Dermis microvascular lymphatic vessel endothelial cell (primary cell): ENCODE measurements at regions not wholly inside any gene's neighbourhood (a gene's known extent, or its start where the extent isn't known, plus 50 kb on each side); places are given as distances from the start of the nearest gene placed in this dataset.
"Not testable (repeated sequence)": the region's sequence is repeated elsewhere in the genome, so short reads cannot be mapped to it uniquely, and the experiment has no call there.

Experiments used
- DNase-seq, 2 donors: peaks; one replicate each; pipeline versions ENCODE4 v3.0.0 to v3.0.0-alpha.2; 2010; ENCODE audit warnings: low read depth in 2 of 2

- no peak for DNase-seq
Observed at GRCh38 chr11:127971448-127971847, 615.9 kb downstream of the ETS1 start.

GRCh38 chr11:127966821-127967220 lies 620.5 kb downstream of the ETS1 start:
- no peak for DNase-seq

- DNase-seq, result no peak
Observed at GRCh38 chr11:127965939-127966668, 621.3 kb downstream of the ETS1 start.

GRCh38 chr11:127962416-127962815 lies 624.9 kb downstream of the ETS1 start:
- no peak for DNase-seq

- no peak for DNase-seq
Observed at GRCh38 chr11:127950162-127950561, 637.2 kb downstream of the ETS1 start.

- DNase-seq, result no peak
Observed at GRCh38 chr11:127943763-127944162, 643.6 kb downstream of the ETS1 start.

- no peak for DNase-seq
Observed at GRCh38 chr11:127943152-127943551, 644.2 kb downstream of the ETS1 start.

GRCh38 chr11:127941554-127941953 lies 645.8 kb downstream of the ETS1 start:
- not testable (repeated sequence) for DNase-seq

DNA sequence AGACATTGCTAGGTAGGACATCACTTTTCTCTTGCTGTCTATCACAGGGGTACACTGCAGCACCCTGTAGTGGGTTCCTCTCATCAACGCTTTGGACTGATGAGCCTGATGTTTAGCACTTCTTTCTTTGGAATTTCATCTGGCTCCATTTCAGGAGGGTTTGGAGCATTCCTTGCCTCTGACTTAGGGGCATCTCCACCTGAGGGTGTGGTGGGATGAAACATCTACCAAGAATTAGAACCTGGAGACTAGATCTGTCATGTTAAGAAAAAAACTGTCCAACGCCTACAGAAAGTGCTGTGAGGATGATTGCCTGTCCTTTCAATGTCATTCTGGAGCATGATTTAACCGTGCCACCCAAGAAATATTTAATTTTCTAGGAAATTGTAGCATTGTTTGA lies 648.4 kb downstream of the ETS1 start:
- DNase-seq, result no peak

GRCh38 chr11:127935081-127935480 lies 652.3 kb downstream of the ETS1 start:
- no peak for DNase-seq

DNA sequence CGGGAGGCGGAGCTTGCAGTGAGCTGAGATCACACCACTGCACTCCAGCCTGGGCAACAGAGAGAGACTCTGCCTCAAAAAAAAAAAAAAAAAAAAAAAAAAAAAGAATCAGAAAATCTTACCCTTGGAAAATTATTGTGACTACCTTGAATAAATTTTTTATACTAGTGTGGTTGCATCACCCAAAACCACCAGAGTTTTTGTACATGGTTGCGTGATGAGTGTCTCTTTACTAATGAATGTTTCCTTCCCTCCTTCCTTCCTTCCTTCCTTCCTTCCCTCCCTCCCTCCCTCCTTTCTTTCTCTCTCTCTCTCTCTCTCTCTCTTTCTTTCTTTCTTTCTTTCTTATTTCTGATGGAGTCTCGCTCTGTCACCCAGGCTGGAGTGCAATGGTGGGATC lies 653.4 kb downstream of the ETS1 start:
- not testable (repeated sequence) for DNase-seq

- no peak for DNase-seq
Observed at GRCh38 chr11:127931803-127932202, 655.6 kb downstream of the ETS1 start.

GRCh38 chr11:127926721-127927120 lies 660.6 kb downstream of the ETS1 start:
- DNase-seq, result no peak

DNA sequence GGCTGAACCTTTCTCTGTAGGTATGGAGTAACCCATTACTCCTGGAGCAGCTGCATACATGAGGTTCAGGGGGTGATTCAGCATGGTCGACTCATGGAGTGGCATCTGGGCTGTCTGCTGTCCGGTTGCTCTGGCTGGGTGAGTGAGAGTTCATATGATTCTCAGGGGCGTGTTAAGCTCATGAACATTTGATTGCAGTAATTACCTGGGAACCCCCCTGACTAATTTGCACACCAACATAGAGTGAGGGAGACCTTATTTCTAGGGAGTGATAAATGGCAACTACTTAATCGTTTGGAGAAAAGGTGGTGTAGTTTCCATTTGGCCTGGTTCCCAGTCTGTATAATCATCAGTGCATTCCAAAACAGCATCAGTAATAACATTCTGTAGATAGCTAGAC lies 661.9 kb downstream of the ETS1 start:
- DNase-seq, result no peak

- no peak for DNase-seq
Observed at GRCh38 chr11:127919206-127920000, 668.0 kb downstream of the ETS1 start.

DNA sequence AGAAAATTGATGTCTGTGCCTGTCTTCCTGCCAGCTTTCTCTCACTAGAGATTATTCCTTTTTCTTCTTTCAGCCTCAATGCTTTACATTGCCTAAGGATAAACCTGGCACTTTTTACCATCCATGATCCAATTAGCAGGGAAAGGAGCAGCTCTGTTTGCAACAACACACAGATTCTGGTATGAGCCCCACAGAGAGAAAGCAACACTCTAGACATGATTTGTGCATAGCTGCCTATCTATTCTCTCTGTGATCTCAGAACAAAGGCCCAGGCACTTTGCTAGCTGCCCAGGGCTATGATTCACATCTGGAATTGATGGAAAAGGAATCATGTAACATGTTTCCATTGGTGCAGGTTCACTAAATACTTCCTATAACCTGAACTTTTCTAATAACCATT lies 685.0 kb downstream of the ETS1 start:
- no peak for DNase-seq

DNA sequence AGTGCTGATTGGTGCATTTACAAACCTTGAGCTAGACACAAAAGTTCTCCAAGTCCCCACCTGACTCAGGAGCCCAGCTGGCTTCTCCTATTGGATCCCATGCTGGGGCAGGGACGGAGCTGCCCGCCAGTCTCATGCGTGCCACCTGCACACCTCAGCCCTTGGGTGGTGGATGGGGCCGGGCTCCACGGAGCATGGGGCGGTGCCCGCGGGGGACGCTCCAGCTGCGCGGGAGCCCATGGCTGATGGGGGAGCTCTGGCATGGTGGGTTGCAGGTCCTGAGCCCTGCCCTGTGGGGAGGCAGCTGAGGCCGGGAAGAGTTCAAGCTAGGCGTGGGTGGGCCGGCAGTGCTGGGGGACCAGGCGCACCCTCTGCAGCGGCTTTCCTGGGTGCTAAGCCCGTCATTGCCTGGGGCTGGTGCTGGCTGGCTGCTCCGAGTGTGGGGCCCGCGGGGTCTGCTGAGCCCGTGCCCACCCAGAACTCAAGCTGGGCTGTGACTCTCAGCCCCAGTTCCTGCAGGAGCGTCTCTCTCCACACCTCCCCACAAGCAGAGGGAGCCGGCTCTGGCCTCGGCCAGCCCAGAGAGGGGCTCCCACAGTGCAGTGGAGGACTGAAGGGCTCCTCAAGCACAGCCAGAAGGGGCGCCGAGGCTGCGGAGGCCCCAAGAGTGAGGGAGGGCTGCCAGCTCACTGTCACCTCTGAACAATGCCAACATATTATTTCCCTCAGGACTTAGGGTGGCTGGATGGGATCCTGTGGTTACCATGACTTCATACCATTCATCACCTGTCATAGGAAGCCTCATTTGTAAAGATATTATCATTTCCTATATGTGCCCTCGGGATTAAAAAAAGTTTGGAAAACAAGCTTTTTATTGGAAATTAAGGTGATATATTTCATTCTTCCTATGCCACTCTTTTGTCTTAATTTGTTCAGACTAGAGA lies 688.7 kb downstream of the ETS1 start:
- DNase-seq, result no peak

GRCh38 chr11:127895776-127896175 lies 691.6 kb downstream of the ETS1 start:
- no peak for DNase-seq

DNA sequence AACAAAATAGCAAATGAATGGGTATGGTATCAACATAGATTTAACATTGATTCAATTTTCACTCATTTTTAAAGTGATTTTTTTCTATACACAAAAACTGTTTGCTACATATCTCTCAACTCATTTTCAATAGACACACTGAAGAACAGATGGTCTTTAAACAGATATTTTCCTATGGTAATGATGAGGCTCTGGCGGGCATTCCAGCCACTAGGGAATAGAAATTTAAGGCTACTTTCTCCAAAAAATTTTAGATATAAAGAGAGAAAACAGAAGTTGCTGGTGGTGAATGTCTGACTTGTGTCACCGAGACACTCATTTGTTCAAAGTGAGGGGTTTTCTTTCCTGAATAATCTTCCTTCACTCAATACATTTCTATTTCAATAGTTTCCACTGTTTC lies 693.0 kb downstream of the ETS1 start:
- no peak for DNase-seq

GRCh38 chr11:127890030-127890615 lies 697.2 kb downstream of the ETS1 start:
- DNase-seq, result no peak

DNA sequence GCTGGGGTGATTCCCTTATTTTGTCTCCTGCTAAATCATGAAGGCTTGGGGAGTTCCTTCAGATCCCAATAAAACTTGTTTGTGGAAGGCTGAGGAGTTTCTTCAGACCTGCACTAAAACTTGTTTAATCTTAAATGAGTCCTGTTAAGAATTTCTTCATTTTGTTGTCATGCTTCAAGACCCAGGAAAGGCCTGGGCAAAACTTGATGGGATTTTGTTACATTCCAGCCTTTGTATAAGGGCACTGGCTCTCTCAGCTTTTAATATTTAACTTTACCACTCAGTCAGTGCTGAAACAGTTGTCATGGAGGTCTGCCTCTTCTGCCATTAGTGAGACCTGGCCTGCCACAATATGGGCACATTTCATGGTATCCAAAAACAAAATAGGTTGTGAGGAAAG lies 699.0 kb downstream of the ETS1 start:
- DNase-seq, result no peak

DNA sequence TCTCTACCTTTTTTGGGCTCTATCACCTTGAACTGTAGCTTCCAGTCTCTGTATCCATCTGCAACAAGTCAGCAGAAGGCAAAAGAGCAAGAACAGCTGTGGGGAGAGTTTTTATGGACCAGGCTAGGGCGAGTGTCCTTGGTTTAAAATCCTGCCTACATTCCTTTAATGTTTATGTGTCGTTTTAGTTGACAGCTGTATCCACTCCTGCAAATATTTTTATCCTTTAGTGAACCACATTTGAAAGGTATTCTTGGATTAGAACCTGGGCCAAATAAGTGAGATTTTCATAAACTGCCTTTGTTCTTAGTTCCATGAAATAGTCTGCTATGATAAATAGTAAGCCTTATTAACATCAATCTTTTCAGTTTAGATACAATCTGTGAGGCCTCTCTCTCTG lies 712.2 kb downstream of the ETS1 start:
- no peak for DNase-seq
